ENCODE measurements at regions not wholly inside any gene's neighbourhood (a gene's known extent, or its start where the extent isn't known, plus 50 kb on each side); places are given as distances from the start of the nearest gene placed in this dataset.

GRCh38 chr5:73230264-73231245 is 57.6 kb downstream of the TMEM174 start:
- DNase-seq (ENCODE audit: low spot score) (no peak), FAIRE-seq (no peak)

- DNase-seq (ENCODE audit: low spot score) (no peak), FAIRE-seq (no peak)
These were observed 56.3 kb downstream of the TMEM174 start for GRCh38 chr5:73229271-73229670.

GRCh38 chr5:73228052-73228451 is 55.1 kb downstream of the TMEM174 start:
- no peak for DNase-seq (ENCODE audit: low spot score)
- FAIRE-seq: no peak
